Endothelial cell of hepatic sinusoid (primary cell): ENCODE measurements at regions not wholly inside any gene's neighbourhood (a gene's known extent, or its start where the extent isn't known, plus 50 kb on each side); places are given as distances from the start of the nearest gene placed in this dataset.

Source experiments
- in situ Hi-C: cut with HindIII; loops from 2 replicates; pipeline ENCODE4 v1.10.0; 2017; ENCODE audit warnings: low sequenced_read_pairs

GRCh38 chr15:98506172-98506571, 142.2 kb upstream of the IGF1R start:
- in situ Hi-C loops = no loop called here

DNA sequence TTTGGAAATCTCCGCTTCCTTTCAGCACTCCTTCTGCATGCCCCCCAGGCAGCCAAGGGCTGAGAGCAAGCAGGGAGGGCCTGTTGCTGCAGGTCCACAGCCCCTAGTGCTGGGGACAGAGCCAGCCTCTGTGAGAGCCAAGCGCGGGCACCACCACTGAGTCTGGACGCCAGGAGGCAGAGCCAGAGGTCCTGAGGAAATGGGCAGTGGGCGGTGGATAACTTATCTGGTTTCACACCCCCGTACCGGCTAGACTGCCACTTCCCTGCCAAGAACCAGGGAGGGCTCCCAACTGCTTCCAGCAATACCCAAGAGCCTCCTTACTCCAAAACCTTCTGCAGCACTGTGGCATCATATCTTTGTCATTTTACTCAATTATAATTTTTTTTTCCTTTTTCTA, 141.6 kb upstream of the IGF1R start:
- in situ Hi-C loops = no loop called here

DNA sequence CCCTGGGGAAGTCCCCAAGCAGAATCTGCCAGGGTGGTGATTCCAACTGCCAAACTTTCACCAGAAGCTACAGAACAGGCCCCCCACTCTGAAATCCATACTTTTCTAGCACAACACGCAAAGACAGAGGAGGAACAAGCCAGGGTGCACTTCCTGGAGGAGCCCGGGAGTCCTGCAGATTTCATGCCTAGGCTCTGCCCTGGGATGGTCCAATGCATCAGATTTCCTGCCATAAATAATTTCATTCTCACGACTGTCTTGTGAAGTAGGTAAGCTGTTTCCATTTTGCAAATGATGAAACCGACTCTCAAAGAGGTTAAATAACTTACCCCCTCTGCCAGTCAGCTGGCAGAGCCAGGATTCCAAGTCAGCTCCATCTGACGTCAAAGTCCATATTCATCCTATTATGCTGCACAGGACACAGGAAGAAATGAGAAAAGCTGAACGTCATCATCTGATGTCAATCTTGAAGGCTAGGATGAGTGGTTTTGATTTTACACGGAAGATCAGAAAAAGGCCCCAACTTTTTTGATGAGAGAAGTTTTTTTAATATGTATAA, 134.8 kb upstream of the IGF1R start:
- in situ Hi-C loops = loop anchor here (5.0 kb wide), 1 partner anchor 99 kb away; no protein-coding TSS in a partner anchor

GRCh38 chr15:98514034-98514622, 134.2 kb upstream of the IGF1R start:
- in situ Hi-C loops = loop anchor here (5.0 kb wide), 1 partner anchor 98 kb away; no protein-coding TSS in a partner anchor

DNA sequence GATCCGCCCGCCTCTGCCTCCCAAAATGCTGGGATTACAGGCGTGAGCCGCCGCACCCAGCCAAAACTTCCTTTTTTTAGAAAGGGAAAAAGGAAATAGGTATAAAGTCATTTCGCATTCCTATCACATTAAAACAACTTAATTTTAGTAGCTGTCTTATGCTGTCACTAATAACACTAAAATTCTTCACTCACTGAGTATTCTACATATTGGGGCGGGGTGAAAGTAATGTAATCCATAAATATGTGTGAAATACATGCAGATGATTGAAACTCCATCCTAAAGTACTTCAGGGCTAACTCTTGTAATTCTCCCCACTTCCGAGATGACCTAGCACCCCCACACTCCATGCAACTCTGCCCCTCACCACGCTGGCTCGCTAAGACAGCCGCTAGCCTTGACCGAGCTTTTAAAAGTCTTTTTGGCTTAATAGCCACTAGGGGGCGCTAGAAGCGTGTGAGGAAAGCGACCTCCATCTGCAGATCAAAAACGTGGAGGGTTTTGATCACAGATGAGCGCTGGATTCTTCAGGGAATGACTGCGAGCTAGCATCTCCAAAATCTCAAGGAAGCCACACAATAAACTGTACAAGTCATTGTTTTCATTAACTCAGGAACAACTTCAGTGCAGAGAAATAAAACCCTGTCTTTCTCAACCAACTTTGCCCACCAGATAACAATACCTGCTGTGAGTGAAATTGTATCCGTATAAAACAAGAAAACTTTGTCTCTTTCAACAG, 129.3 kb upstream of the IGF1R start:
- in situ Hi-C loops = no loop called here

DNA sequence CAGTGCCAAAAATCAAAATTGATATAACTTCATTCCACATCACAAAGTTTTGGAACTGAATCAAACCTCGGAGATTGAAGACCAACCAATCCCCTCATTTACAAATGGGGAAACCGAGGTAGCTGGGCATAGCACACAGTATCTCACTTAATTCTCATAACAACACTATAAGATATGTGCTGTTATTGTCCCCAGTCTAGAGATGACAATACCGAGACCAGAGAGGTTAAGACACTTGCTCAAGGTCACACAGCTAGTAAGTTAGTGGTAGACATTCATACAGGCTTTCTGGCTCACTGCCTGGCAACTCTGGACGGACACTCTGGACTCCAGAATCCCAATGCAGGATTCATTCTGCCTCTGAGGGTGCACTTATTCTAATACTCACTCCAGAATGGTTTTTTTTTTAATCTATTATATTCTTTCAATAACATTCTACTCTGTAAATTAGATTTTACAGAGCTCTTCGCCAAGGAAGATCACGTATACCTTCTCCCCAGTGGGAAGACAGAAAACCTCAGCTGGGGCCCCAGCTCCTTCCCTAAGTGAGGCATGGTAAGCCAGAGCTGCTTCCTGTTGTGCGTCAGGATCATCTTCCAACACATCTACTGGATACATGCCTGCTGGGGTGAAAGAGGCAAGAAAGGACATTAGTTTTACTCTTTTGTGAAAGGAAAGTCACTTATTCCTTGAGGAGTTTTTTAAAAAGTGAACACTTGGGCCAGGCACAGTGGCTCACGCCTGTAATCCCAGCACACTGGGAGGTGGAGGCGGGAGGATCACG, 128.4 kb upstream of the IGF1R start:
- in situ Hi-C loops = no loop called here

DNA sequence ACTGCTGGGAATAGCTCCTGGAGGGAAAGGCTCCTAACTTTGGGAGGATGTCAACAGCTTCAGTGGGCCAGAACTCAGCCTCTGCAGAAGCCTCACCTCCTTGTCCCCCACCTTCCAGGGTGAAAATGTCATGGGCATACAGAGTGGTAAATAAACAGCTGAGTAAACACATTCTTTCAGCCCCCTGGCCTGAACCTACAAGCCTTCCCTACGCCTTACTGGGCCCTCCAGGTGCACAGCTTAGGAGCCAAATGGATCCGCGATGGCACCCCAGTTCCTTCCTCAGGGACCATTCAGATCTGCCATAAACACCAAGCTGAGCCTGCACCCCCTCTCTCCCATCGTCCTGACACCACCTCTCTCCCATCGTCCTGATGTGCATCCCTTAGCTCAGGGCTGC, 126.2 kb upstream of the IGF1R start:
- in situ Hi-C loops = no loop called here

DNA sequence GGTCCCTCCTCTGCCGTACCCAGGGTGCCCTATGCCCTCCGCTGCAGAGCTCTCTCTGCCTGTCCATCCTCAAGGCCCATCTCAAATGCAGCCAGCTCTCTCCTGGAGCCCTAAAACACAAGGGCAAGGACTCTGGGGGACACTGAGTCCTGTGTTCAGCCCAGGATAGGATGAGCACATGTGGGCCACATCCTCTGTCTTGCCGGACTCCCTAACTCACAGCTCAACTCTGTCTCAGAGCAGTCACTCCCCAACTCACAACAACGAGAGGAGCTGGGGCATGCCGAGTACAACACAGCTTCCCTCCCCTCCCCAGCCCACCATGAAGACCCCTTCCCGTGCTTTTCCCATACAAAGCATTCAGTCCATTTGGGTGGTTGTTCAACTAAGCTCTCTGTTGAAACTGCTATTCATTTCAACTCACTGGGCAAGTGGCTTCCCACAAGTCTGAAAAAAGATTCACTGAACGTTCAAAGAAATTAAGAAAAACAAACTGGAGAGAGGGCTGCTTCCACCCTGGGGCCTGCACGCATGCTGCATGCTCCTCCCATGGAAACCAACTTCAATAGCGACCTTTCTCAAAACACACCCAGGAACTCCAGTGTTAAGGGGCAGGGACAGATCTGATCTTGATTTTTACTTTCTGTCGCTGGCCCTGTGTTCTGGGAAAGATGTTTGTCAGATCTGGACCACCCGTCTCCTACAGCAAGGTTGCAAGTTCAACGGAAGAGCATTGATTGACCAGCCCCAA, 124.3 kb upstream of the IGF1R start:
- in situ Hi-C loops = no loop called here

GRCh38 chr15:98524838-98525660, 123.3 kb upstream of the IGF1R start:
- in situ Hi-C loops = loop anchor here (25.0 kb wide), 1 partner anchor 537 kb away; no protein-coding TSS in a partner anchor

DNA sequence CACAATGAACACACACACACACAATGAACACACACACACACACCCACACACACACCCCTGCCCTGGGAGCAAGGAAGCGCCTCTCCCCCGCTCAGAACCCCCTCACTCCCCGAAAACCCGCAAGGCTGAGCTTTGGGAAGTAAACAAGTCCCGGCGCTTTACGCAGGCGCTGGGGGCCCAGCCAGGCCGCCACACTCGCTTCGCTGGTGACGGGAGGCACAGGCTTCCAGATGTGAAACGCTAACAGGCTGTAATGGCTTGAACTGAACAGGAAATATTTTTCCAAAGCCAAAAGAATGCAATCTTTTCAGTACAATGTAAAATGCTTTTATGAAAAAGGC, 122.7 kb upstream of the IGF1R start:
- in situ Hi-C loops = loop anchor here (25.0 kb wide), 1 partner anchor 537 kb away; no protein-coding TSS in a partner anchor

- in situ Hi-C loops = loop anchor here (25.0 kb wide), 1 partner anchor 536 kb away; no protein-coding TSS in a partner anchor
These were observed 122.2 kb upstream of the IGF1R start for GRCh38 chr15:98526094-98526493.

DNA sequence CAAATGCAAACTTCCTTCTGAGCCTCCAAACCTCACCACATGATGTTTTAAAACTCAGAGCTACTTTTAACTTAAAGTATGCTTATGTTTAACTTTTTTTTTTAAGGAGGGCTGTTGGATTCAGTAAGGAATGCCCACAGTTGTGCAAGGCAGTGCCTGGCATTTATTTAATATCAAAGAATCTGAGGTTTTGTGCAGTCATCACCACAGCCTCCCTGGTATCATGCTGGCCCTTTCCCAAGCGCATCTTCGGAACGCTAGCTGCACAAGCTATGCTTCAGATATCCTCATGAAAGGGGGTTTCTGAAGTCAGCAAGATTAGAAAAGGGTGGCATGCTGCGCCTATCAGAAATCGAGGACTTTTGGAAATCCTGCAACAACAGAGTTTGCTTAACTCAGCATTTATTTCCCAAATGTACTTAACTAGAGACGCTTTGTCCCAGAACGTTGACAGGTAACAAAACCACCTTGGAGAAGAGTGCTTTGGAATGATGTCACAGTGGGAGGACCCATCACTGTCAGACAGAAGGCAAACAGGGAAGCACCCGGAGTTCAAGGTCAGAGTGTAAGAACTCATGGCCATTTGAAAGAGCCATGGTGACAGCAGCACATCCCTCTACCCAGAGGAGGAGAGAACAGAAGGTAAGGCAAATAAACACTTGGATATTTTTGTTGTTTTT, 120.2 kb upstream of the IGF1R start:
- in situ Hi-C loops = loop anchor here (25.0 kb wide), 1 partner anchor 534 kb away; no protein-coding TSS in a partner anchor

DNA sequence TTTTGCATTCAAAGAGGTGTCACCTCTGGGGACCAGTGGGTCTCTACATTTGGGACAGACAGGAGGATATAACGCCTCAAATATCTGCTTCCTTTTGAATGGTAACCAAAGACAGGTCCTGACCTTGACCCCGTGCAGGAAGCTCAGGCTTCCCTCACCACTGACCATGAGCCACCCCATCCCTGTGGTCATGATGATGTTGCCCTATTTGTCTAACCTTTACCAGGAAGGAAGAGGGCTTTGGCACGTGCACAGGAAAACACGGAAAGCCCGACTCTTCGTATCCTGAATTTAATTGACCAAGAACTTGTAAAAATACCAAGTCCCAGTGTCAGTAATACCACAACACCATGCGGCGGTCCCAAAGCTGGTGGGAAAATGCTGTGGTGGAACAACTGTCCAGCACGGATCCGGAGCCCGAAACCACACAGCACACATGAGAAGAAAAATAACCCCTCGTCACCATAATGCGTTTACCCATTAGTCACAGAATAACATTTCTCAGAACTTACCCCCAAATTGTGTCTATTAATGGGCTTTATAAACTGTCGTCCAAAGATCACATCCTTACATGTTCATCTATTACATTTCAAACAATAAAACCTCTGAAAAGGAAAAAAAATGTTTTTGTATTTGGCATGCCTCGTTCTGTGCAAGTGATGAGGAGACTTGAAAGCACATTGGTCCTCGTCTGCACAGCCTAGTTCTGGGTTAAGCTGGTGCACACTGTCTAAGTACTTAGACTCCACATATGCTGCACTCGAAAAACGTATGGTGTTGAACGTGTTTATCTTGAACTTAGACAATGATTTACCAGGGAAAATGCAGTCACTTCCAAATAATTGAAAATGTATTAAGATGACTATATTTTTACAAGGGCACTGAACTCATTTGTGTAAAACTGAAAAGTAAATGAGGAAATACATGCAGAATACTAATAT, 118.9 kb upstream of the IGF1R start:
- in situ Hi-C loops = loop anchor here (25.0 kb wide), 1 partner anchor 533 kb away; no protein-coding TSS in a partner anchor

- in situ Hi-C loops = loop anchor here (25.0 kb wide), 1 partner anchor 532 kb away; no protein-coding TSS in a partner anchor
These were observed 117.8 kb upstream of the IGF1R start for GRCh38 chr15:98530570-98530969.

DNA sequence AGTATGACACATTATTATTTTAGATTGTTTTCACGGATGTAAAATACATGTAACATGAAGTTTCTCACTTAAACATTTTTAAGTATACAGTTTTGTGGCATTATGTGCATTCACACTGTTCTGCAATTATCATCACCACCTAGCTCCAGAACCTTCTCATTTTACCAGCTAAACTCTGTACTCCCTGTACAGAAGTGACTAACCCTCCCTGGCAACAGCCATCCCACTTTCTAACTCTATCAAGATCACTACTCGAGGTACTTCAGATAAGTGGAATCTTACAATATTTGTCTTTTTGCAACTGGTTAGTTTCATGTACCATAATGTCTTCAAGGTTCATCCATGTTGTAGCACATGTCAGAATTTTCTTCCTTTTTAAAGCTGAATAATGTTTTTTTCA, 116.3 kb upstream of the IGF1R start:
- in situ Hi-C loops = loop anchor here (25.0 kb wide), 1 partner anchor 530 kb away; no protein-coding TSS in a partner anchor

DNA sequence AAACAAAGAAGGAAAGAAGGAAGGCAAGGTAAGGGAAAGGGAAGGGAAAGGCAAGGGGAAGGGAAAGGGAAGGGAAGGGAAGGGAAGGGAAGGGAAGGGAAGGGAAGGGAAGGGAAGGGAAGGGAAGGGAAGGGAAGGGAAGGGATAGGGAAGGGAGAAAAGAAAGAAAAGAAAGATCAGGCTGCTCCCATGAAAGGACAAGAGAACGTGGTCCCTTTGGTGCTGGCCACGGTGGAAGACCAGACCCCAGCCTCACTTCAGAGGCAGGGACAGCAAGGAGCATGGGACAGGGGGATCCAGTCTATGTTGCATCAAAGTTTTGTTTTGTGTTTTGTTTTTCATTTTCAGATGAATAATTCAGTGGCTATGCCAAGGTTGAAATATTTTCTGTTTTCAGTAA, 111.4 kb upstream of the IGF1R start:
- in situ Hi-C loops = loop anchor here (25.0 kb wide), 1 partner anchor 525 kb away; no protein-coding TSS in a partner anchor

- in situ Hi-C loops = loop anchor here (25.0 kb wide), 1 partner anchor 525 kb away; no protein-coding TSS in a partner anchor
These were observed 110.8 kb upstream of the IGF1R start for GRCh38 chr15:98537516-98538060.
